K562 (cell line): ENCODE measurements at regions not wholly inside any gene's neighbourhood (a gene's known extent, or its start where the extent isn't known, plus 50 kb on each side); places are given as distances from the start of the nearest gene placed in this dataset.

Experiments
- ATAC-seq: fragments of 200-7000 bp; cut with Tn5 transposase; 3 replicates; pipeline ENCODE4 v1.9.1; 2020; ENCODE audit warnings: moderate library complexity
- BruUV-seq: library from RNA; stranded (reverse); fragments of 400-500 nt; replicated peaks from 2 replicates; lab custom pipeline; 2021; lab: Mats Ljungman, UMichigan
- CTCF ChIA-PET: fragments of 300-600 bp; formaldehyde crosslinking; extraction: SDS; loops from one replicate; lab custom pipeline; 2021; ENCODE audit warnings: low intra/inter-chr PET ratio; lab: Yijun Ruan, JAX
- POLR2A ChIA-PET: fragments of 300-600, 350-650 bp; sonication (Branson Sonifier 250); formaldehyde crosslinking; extraction: SDS; loops from one replicate; lab custom pipeline; 2021; ENCODE audit warnings: antibody characterized with exemption, inconsistent platforms; lab: Yijun Ruan, JAX
- DNase-seq, 4 experiments: peaks; one replicate each; pipeline versions ENCODE4 v3.0.0 to v3.0.0-alpha.2; 2011 to 2018; ENCODE audit warnings: low spot score in 3 of 4, mixed read lengths in 3 of 4; ENCODE audit errors: extremely low read depth in 1 of 4
- FAIRE-seq: peaks from 2 replicates; lab custom pipeline; 2011; peaks lifted over from hg19 to GRCh38; lab: Jason Lieb, UNC
- H2AFZ ChIP-seq: 2 replicates; pipeline ENCODE4 v1.6.0; 2011; ENCODE audit warnings: low read depth, low read length, control low read depth, inconsistent platforms
- H3K27ac ChIP-seq: fragments of 200-600 bp; 3 replicates; pipeline ENCODE4 v1.8.0; 2011; ENCODE audit warnings: low read depth, mild to moderate bottlenecking, control low read depth, inconsistent platforms, low read length, moderate library complexity, mixed read lengths; ENCODE audit errors: extremely low read depth
- H3K27me3 ChIP-seq, 2 experiments: fragments of 300-600 bp in 1 of 2; 2 replicates in 1 of 2; 3 replicates in 1 of 2; pipeline versions ENCODE4 v1.6.0 to v1.8.0; 2011; ENCODE audit warnings: inconsistent platforms in 2 of 2, low read length in 2 of 2, mild to moderate bottlenecking in 1 of 2, mixed read lengths in 1 of 2, moderate library complexity in 1 of 2; ENCODE audit not compliant: control insufficient read depth in 2 of 2, insufficient read depth in 2 of 2
- H3K36me3 ChIP-seq: fragments of 300-600 bp; 3 replicates; pipeline ENCODE4 v1.8.0; 2011; ENCODE audit warnings: mild to moderate bottlenecking, low read length, inconsistent platforms; ENCODE audit not compliant: control insufficient read depth, insufficient read depth
- H3K4me1 ChIP-seq, 2 experiments: fragments of 200-600 bp in 1 of 2; replicated peaks in 1 of 2; 2 replicates in 1 of 2; 3 replicates in 1 of 2; pipeline versions ENCODE4 v1.5.1 to v1.8.0; 2011; ENCODE audit warnings: inconsistent platforms in 2 of 2, low read length in 2 of 2, mild to moderate bottlenecking in 1 of 2, mixed read lengths in 1 of 2, moderate library complexity in 1 of 2; ENCODE audit not compliant: control insufficient read depth in 2 of 2, insufficient read depth in 2 of 2
- H3K4me2 ChIP-seq: 2 replicates; pipeline ENCODE4 v1.6.1; 2011; ENCODE audit warnings: low read length, control low read depth, inconsistent platforms, mixed read lengths; ENCODE audit not compliant: insufficient read depth
- H3K4me3 ChIP-seq: fragments of 200-600 bp; sonication (generic), shearing (Covaris generic); 2 replicates; pipeline ENCODE4 v1.5.1; 2016; ENCODE audit warnings: control low read depth, inconsistent platforms
- H3K79me2 ChIP-seq: fragments of 200-600 bp; 3 replicates; pipeline ENCODE4 v1.8.0; 2011; ENCODE audit warnings: low read length, inconsistent platforms; ENCODE audit not compliant: control insufficient read depth, insufficient read depth
- H3K9ac ChIP-seq, 2 experiments: 2 replicates each; pipeline versions ENCODE4 v1.6.0 to v1.6.1; 2011; ENCODE audit warnings: low read depth in 2 of 2, low read length in 2 of 2, control low read depth in 1 of 2, inconsistent platforms in 1 of 2, mild to moderate bottlenecking in 1 of 2, mixed read lengths in 1 of 2; ENCODE audit not compliant: insufficient read depth in 1 of 2
- H3K9me1 ChIP-seq: one replicate; pipeline ENCODE4 v1.6.0; 2011; ENCODE audit warnings: inconsistent platforms, mild to moderate bottlenecking, low read length, moderate library complexity; ENCODE audit not compliant: control insufficient read depth, insufficient read depth
- H3K9me3 ChIP-seq: replicated peaks from 2 replicates; pipeline ENCODE4 v1.5.1; 2011; ENCODE audit warnings: low read depth, low read length, inconsistent platforms; ENCODE audit not compliant: control insufficient read depth, insufficient read depth
- H4K20me1 ChIP-seq: replicated peaks from 2 replicates; pipeline ENCODE4 v1.6.1; 2011; ENCODE audit warnings: low read length, inconsistent platforms, mixed read lengths; ENCODE audit not compliant: control insufficient read depth, insufficient read depth
- BCOR ChIP-seq: fragments of 450-650 bp; IDR thresholded peaks from 2 replicates; pipeline ENCODE4 v1.6.1; 2016
- HNRNPK ChIP-seq: fragments of 200-400 bp; formaldehyde crosslinking; IDR thresholded peaks from one replicate; pipeline ENCODE4 v1.6.1; 2018; ENCODE audit warnings: mild to moderate bottlenecking, low read depth, low read length; ENCODE audit not compliant: poor library complexity, severe bottlenecking
- HNRNPL ChIP-seq: fragments of 200-400 bp; formaldehyde crosslinking; IDR thresholded peaks from 2 replicates; pipeline ENCODE4 v1.6.1; 2017; ENCODE audit warnings: low read depth, mild to moderate bottlenecking, low read length
- PHB2 ChIP-seq: fragments of 450-650 bp; IDR thresholded peaks from 2 replicates; pipeline ENCODE4 v1.6.1; 2017; ENCODE audit warnings: low read depth
- YBX1 ChIP-seq: fragments of 450-650 bp; IDR thresholded peaks from 2 replicates; pipeline ENCODE4 v1.7.1; 2016; ENCODE audit warnings: mild to moderate bottlenecking
- WGBS: fragments of 100-300 bp; shearing (Covaris generic); methylation state at CpG from one replicate; pipeline ENCODE4 v1.1.6; 2016; ENCODE audit warnings: low coverage, mixed read lengths; ENCODE audit not compliant: insufficient coverage; ENCODE audit errors: missing lambda C conversion rate; 5-methylcytosine and 5-hydroxymethylcytosine counted together
- in situ Hi-C: fragments of 300-500 bp; cut with MboI; formaldehyde crosslinking; loops from 4 replicates; pipeline ENCODE4 v1.15.0; 2018; ENCODE audit warnings: inconsistent platforms, mixed read lengths
- intact Hi-C: fragments of 100-400 bp; cut with micrococcal nuclease; formaldehyde crosslinking; loops from 2 replicates; pipeline ENCODE4 v1.14.2; 2022
- TF ChIP-seq, protein P1 (sequence below): fragments of 250-450 bp; sonication (Bioruptor Pico); IDR thresholded peaks from 2 replicates; pipeline ENCODE4 v1.8.0; 2021; ENCODE audit warnings: borderline replicate concordance, mild to moderate bottlenecking, moderate library complexity; ENCODE audit not compliant: poor library complexity, severe bottlenecking
- TF ChIP-seq, protein P2 (sequence below), 2 experiments: IDR thresholded peaks; 2 replicates each; pipeline ENCODE4 v1.6.1; 2012; ENCODE audit warnings: improper control_type of control experiment in 2 of 2, low read depth in 2 of 2, low read length in 2 of 2, borderline replicate concordance in 1 of 2
- TF ChIP-seq, protein P3 (sequence below): sonication (generic); formaldehyde crosslinking; IDR thresholded peaks from 2 replicates; pipeline ENCODE4 v1.8.1; 2023; ENCODE audit warnings: mild to moderate bottlenecking, missing genetic modification reagents
- TF ChIP-seq, protein P4 (sequence below): fragments of 250-450 bp; sonication (Bioruptor Pico); IDR thresholded peaks from 2 replicates; pipeline ENCODE4 v1.5.0; 2021

DNA sequence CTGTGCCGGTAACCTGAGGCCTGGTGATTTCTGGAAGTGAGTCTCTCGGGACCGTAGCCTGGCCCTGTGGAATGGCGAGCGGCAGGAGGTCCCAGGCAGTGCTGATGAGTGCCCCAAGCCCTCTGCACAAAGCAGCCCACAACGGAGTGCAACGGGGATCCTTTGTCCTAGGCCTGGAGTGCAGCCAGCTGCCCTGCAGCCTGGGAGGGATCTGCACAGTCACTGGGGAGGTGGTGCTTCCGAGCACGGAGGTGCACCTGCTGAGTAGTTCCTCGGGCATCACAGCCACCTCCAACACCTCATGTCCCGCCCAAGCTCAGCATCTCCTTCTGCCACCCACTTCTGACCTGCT lies 162.8 kb upstream of the ZMIZ1 start:
- H2AFZ ChIP-seq, result no peak overlapping the region
- no peaks in the 10 kb centered on the region for H3K9me3 ChIP-seq
- no peak; the same call in 2 of the 3 replicates for ATAC-seq
- no TSS peak for BruUV-seq
- no peak for FAIRE-seq
- H3K4me1 ChIP-seq, result peaks cover 0 to 8% of the 10 kb centered on the region in 2 experiments; a peak in 1 of 5 replicates
- in situ Hi-C loops, result no loop called here
- H3K36me3 ChIP-seq, result no peaks in the 10 kb centered on the region
- no peak overlapping the region for H3K4me2 ChIP-seq
- no peaks in the 10 kb centered on the region for H3K79me2 ChIP-seq
- H4K20me1 ChIP-seq, result peaks cover 13% of the 10 kb centered on the region
- no peak overlapping the region for H3K4me3 ChIP-seq
- no peak overlapping the region for H3K27ac ChIP-seq
- CTCF ChIA-PET, result no interaction called here
- POLR2A ChIA-PET, result interaction anchor here (0.7 to 2.0 kb wide), 2 partner anchors 8 to 12 kb away, joined by 4 to 7 read pairs; no protein-coding TSS in a partner anchor
- 2% methylated on average over 11 of the region's 11 CpGs for WGBS
- TF ChIP-seq HNRNPL (no peak), PHB2 (no peak)
- TF ChIP-seq, protein P1, sequence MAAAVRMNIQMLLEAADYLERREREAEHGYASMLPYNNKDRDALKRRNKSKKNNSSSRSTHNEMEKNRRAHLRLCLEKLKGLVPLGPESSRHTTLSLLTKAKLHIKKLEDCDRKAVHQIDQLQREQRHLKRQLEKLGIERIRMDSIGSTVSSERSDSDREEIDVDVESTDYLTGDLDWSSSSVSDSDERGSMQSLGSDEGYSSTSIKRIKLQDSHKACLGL (CRISPR knock-in tag), result no peak
- TF ChIP-seq, all 486 proteins: peak for 0
- no peak for DNase-seq
- intact Hi-C loops, result no loop called here
- H3K9ac ChIP-seq, result peak overlapping the region in 1 of 2 experiments; percentile 32; a peak in 1 of 4 replicates
- H3K27me3 ChIP-seq, result peaks cover 34 to 72% of the 10 kb centered on the region in 2 experiments; a peak in 4 of 5 replicates
- H3K9me1 ChIP-seq, result no peaks in the 10 kb centered on the region

DNA sequence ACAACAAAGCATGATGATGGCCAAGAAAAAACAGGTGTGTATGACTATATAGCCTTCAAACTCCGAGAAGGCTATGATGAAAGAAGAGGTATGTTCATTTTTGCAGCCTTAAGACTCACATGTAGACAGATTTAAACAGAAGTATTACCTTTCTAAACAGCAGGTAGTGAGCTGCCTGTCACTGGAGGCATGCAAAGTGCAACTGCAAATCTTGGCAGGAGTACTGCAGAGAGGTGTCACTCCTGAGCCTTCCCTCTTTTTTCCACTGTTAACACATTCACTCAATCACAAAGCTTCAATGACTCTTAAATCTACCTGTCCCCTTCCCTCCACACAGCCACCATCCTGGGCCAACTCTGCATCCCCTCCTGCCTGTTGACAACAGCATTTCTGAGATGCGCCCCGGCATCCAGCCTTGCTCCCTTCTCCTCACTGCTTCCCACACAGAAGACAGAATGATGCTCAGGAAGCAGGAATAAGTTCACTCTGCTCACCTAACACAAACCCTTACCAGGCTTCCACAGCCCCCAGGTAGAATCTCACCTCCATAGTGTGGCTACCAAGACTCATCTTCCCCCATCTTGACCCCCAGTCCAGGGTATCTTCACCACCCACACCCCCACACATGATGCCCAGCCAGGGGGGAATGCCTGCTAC lies 161.9 kb upstream of the ZMIZ1 start:
- ATAC-seq, result no peak
- Histone ChIP-seq H3K9ac (no peak overlapping the region), H3K4me2 (no peak overlapping the region), H3K4me3 (no peak overlapping the region), H3K27ac (no peak overlapping the region), H3K36me3 (no peaks in the 10 kb centered on the region), H3K9me3 (no peaks in the 10 kb centered on the region), H3K4me1 (peaks cover 0 to 8% of the 10 kb centered on the region in 2 experiments; a peak in 1 of 5 replicates), H3K79me2 (no peaks in the 10 kb centered on the region), H3K27me3 (peaks cover 36 to 80% of the 10 kb centered on the region in 2 experiments; a peak in 4 of 5 replicates), H3K9me1 (no peaks in the 10 kb centered on the region), H2AFZ (no peak overlapping the region), H4K20me1 (peaks cover 17% of the 10 kb centered on the region)
- DNase-seq, result no peak
- ChIA-PET POLR2A (interaction anchor here (2.0 kb wide), 1 partner anchor 11 kb away, joined by 7 read pairs; no protein-coding TSS in a partner anchor), CTCF (interaction anchor here (1.4 kb wide), 1 partner anchor 162 kb away, joined by 4 read pairs; the partner anchor contains the start of gene ZMIZ1)
- WGBS, result 2% methylated on average over 3 of the region's 3 CpGs
- no peak for FAIRE-seq
- in situ Hi-C loops, result no loop called here
- intact Hi-C loops, result no loop called here
- no TSS peak for BruUV-seq
- TF ChIP-seq, protein P2, sequence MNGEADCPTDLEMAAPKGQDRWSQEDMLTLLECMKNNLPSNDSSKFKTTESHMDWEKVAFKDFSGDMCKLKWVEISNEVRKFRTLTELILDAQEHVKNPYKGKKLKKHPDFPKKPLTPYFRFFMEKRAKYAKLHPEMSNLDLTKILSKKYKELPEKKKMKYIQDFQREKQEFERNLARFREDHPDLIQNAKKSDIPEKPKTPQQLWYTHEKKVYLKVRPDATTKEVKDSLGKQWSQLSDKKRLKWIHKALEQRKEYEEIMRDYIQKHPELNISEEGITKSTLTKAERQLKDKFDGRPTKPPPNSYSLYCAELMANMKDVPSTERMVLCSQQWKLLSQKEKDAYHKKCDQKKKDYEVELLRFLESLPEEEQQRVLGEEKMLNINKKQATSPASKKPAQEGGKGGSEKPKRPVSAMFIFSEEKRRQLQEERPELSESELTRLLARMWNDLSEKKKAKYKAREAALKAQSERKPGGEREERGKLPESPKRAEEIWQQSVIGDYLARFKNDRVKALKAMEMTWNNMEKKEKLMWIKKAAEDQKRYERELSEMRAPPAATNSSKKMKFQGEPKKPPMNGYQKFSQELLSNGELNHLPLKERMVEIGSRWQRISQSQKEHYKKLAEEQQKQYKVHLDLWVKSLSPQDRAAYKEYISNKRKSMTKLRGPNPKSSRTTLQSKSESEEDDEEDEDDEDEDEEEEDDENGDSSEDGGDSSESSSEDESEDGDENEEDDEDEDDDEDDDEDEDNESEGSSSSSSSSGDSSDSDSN (IDR thresholded peaks at IDR 0.05; ENCODE audit: borderline replicate concordance in 1 of 2, low read depth in 2 of 2, low read length in 2 of 2), result no peak
- TF ChIP-seq YBX1, result no peak
- TF ChIP-seq, protein P3, sequence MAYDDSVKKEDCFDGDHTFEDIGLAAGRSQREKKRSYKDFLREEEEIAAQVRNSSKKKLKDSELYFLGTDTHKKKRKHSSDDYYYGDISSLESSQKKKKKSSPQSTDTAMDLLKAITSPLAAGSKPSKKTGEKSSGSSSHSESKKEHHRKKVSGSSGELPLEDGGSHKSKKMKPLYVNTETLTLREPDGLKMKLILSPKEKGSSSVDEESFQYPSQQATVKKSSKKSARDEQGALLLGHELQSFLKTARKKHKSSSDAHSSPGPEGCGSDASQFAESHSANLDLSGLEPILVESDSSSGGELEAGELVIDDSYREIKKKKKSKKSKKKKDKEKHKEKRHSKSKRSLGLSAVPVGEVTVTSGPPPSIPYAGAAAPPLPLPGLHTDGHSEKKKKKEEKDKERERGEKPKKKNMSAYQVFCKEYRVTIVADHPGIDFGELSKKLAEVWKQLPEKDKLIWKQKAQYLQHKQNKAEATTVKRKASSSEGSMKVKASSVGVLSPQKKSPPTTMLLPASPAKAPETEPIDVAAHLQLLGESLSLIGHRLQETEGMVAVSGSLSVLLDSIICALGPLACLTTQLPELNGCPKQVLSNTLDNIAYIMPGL (CRISPR knock-in tag), result no peak
- TF ChIP-seq, protein P4, sequence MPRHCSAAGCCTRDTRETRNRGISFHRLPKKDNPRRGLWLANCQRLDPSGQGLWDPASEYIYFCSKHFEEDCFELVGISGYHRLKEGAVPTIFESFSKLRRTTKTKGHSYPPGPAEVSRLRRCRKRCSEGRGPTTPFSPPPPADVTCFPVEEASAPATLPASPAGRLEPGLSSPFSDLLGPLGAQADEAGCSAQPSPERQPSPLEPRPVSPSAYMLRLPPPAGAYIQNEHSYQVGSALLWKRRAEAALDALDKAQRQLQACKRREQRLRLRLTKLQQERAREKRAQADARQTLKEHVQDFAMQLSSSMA (CRISPR knock-in tag), result no peak
- no peak for TF ChIP-seq HNRNPK
- TF ChIP-seq BCOR, result peak; percentile 39; the same call in 1 of the 2 replicates
